SK-N-SH treated with all-trans-retinoic acid at 6 μM for 48 hours (cell line): ENCODE measurements at regions not wholly inside any gene's neighbourhood (a gene's known extent, or its start where the extent isn't known, plus 50 kb on each side); places are given as distances from the start of the nearest gene placed in this dataset.

Source experiments
- ARNTL ChIP-seq: fragments of 450-650 bp; formaldehyde crosslinking; IDR thresholded peaks from 2 replicates; pipeline ENCODE4 v1.5.0; 2020; ENCODE audit warnings: low read depth, mild to moderate bottlenecking, moderate library complexity, borderline replicate concordance
- PATZ1 ChIP-seq: fragments of 250-450 bp; sonication (Bioruptor Pico); IDR thresholded peaks from 2 replicates; pipeline ENCODE4 v1.8.0; 2020; ENCODE audit warnings: mild to moderate bottlenecking, moderate library complexity, borderline replicate concordance
- TF ChIP-seq, protein P1 (sequence below): fragments of 250-450 bp; sonication (Bioruptor Pico); IDR thresholded peaks from 2 replicates; pipeline ENCODE4 v1.5.1; 2021; ENCODE audit warnings: mild to moderate bottlenecking, moderate library complexity

- TF ChIP-seq PATZ1 (CRISPR knock-in tag) (no peak), ARNTL (CRISPR knock-in tag) (no peak)
- TF ChIP-seq, protein P1, sequence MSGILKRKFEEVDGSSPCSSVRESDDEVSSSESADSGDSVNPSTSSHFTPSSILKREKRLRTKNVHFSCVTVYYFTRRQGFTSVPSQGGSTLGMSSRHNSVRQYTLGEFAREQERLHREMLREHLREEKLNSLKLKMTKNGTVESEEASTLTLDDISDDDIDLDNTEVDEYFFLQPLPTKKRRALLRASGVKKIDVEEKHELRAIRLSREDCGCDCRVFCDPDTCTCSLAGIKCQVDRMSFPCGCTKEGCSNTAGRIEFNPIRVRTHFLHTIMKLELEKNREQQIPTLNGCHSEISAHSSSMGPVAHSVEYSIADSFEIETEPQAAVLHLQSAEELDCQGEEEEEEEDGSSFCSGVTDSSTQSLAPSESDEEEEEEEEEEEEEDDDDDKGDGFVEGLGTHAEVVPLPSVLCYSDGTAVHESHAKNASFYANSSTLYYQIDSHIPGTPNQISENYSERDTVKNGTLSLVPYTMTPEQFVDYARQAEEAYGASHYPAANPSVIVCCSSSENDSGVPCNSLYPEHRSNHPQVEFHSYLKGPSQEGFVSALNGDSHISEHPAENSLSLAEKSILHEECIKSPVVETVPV, result no peak
Observed at GRCh38 chr2:107635883-107636282, 190.8 kb upstream of the RGPD4 start.
